ENCODE measurements at regions not wholly inside any gene's neighbourhood (a gene's known extent, or its start where the extent isn't known, plus 50 kb on each side); places are given as distances from the start of the nearest gene placed in this dataset.
A peak's percentile ranks its signal among the peaks of the same experiment; 100 is the strongest.

- H3K4me3 Mint-ChIP-seq (ENCODE audit: low read depth, unreplicated experiment), result no peak overlapping the region
- H3K27ac Mint-ChIP-seq (ENCODE audit: unreplicated experiment), result no peak overlapping the region
- CTCF ChIA-PET, result no interaction called here
- intact Hi-C loops (cut with micrococcal nuclease; ENCODE audit: unreplicated experiment), result no loop called here
- H3K4me1 Mint-ChIP-seq (ENCODE audit: low read depth, unreplicated experiment), result peaks cover 26% of the 10 kb centered on the region
- H3K27me3 Mint-ChIP-seq (ENCODE audit: unreplicated experiment), result no peaks in the 10 kb centered on the region
- no peak for DNase-seq
- no TSS peak for BruUV-seq (replicated peaks)
- TF ChIP-seq CTCF (IDR thresholded peaks at IDR 0.05; ENCODE audit: unreplicated experiment), result no peak
- no peaks in the 10 kb centered on the region for H3K36me3 Mint-ChIP-seq (ENCODE audit: insufficient read depth, unreplicated experiment)
- H3K9me3 Mint-ChIP-seq (ENCODE audit: low read depth, unreplicated experiment), result no peaks in the 10 kb centered on the region
Measured at GRCh38 chr10:93148476-93148875, 74.8 kb downstream of the CYP26A1 start.

- Mint-ChIP-seq H3K9me3 (ENCODE audit: low read depth, unreplicated experiment) (no peaks in the 10 kb centered on the region), H3K27ac (ENCODE audit: unreplicated experiment) (no peak overlapping the region), H3K4me1 (ENCODE audit: low read depth, unreplicated experiment) (peaks cover 26% of the 10 kb centered on the region), H3K4me3 (ENCODE audit: low read depth, unreplicated experiment) (no peak overlapping the region), H3K36me3 (ENCODE audit: insufficient read depth, unreplicated experiment) (no peaks in the 10 kb centered on the region), H3K27me3 (ENCODE audit: unreplicated experiment) (no peaks in the 10 kb centered on the region)
- DNase-seq, result no peak
- no peak for TF ChIP-seq CTCF (IDR thresholded peaks at IDR 0.05; ENCODE audit: unreplicated experiment)
- intact Hi-C loops (cut with micrococcal nuclease; ENCODE audit: unreplicated experiment), result no loop called here
- BruUV-seq (replicated peaks), result no TSS peak
- CTCF ChIA-PET, result interaction anchor here (0.7 kb wide), 1 partner anchor 15 kb away, joined by 4 read pairs; no protein-coding TSS in a partner anchor
Measured at GRCh38 chr10:93149761-93150160, 76.1 kb downstream of the CYP26A1 start.

DNA sequence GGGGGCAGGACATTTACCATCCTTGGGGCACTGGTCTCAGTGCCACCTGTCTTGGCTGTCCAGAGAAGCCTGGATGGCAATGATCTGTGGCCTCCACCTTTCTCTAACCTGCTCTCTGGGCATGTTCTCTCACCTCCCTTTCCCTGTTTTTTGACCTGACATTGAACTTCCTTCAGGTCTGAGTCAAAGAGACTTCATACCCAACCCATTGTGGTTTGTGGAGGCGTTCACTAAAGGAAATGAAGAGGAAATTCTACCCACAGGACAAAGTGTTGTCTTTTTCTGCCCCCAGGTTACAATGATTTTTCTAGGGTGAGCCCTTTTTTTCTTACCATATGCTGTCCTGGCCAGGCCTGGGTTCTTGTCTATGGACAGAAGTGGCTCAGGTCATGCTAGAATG is 76.6 kb downstream of the CYP26A1 start:
- no peak for TF ChIP-seq CTCF (IDR thresholded peaks at IDR 0.05; ENCODE audit: unreplicated experiment)
- Mint-ChIP-seq H3K4me3 (ENCODE audit: low read depth, unreplicated experiment) (no peak overlapping the region), H3K9me3 (ENCODE audit: low read depth, unreplicated experiment) (no peaks in the 10 kb centered on the region), H3K4me1 (ENCODE audit: low read depth, unreplicated experiment) (peaks cover 26% of the 10 kb centered on the region), H3K27ac (ENCODE audit: unreplicated experiment) (no peak overlapping the region), H3K36me3 (ENCODE audit: insufficient read depth, unreplicated experiment) (no peaks in the 10 kb centered on the region), H3K27me3 (ENCODE audit: unreplicated experiment) (no peaks in the 10 kb centered on the region)
- intact Hi-C loops (cut with micrococcal nuclease; ENCODE audit: unreplicated experiment), result no loop called here
- DNase-seq, result peak; percentile 7
- no TSS peak for BruUV-seq (replicated peaks)
- CTCF ChIA-PET, result no interaction called here

DNA sequence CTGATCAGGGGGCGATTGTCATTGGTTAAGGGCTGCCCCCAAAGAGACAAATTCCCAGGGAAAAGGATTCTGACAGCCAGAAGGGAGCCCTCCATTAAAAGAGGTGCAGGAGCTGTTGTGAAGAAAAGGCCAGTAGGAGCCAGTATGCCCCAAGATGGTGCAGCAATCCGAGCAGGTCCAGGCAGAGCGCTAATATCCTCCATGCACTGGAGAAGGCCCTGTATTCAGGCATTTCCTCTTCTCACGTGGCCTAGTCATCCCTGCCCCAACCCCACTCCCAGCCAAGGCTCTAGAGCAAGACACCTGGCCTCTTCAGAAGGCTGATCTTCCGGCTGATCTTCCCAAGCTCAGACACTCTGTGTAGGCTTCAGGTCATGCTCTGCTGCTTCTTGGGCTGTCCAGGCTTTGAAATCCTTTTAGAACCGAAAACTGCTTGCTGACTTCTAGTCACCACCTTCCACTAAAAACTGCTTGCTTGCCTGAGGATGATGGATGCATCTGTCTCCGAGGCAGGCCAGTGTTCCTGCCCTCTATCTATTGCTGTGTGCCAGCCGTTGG is 77.4 kb downstream of the CYP26A1 start:
- Mint-ChIP-seq H3K27ac (ENCODE audit: unreplicated experiment) (no peak overlapping the region), H3K27me3 (ENCODE audit: unreplicated experiment) (no peaks in the 10 kb centered on the region), H3K36me3 (ENCODE audit: insufficient read depth, unreplicated experiment) (no peaks in the 10 kb centered on the region), H3K4me1 (ENCODE audit: low read depth, unreplicated experiment) (peaks cover 26% of the 10 kb centered on the region), H3K9me3 (ENCODE audit: low read depth, unreplicated experiment) (peaks cover 4% of the 10 kb centered on the region), H3K4me3 (ENCODE audit: low read depth, unreplicated experiment) (no peak overlapping the region)
- no peak for TF ChIP-seq CTCF (IDR thresholded peaks at IDR 0.05; ENCODE audit: unreplicated experiment)
- intact Hi-C loops (cut with micrococcal nuclease; ENCODE audit: unreplicated experiment), result no loop called here
- no peak for DNase-seq
- no TSS peak for BruUV-seq (replicated peaks)
- CTCF ChIA-PET, result no interaction called here
